GM19238 (cell line): ENCODE measurements at regions not wholly inside any gene's neighbourhood (a gene's known extent, or its start where the extent isn't known, plus 50 kb on each side); places are given as distances from the start of the nearest gene placed in this dataset.
"Not testable (repeated sequence)": the region's sequence is repeated elsewhere in the genome, so short reads cannot be mapped to it uniquely, and the experiment has no call there.

Source experiments
- DNase-seq: peaks from one replicate; pipeline ENCODE4 v3.0.0; 2011; ENCODE audit warnings: low spot score; ENCODE audit not compliant: insufficient read length

- no peak for DNase-seq
Observed at GRCh38 chr14:50018201-50018932, 98.0 kb downstream of the VCPKMT start.

GRCh38 chr14:50018933-50019210 lies 97.5 kb downstream of the VCPKMT start:
- no peak for DNase-seq

- no peak for DNase-seq
Observed at GRCh38 chr14:50020184-50020583, 96.2 kb downstream of the VCPKMT start.

- DNase-seq: no peak
Observed at GRCh38 chr14:50020799-50021198, 95.6 kb downstream of the VCPKMT start.

GRCh38 chr14:50021261-50022031 lies 94.9 kb downstream of the VCPKMT start:
- peak; percentile 41 for DNase-seq

GRCh38 chr14:50022661-50023060 lies 93.7 kb downstream of the VCPKMT start:
- no peak for DNase-seq

- DNase-seq: no peak
Observed at GRCh38 chr14:50023671-50024490, 92.5 kb downstream of the VCPKMT start.

- DNase-seq: no peak
Observed at GRCh38 chr14:50025073-50025472, 91.3 kb downstream of the VCPKMT start.

- no peak for DNase-seq
Observed at GRCh38 chr14:50025776-50026175, 90.6 kb downstream of the VCPKMT start.

- DNase-seq: no peak
Observed at GRCh38 chr14:50026396-50026795, 90.0 kb downstream of the VCPKMT start.

GRCh38 chr14:50027816-50028215 lies 88.6 kb downstream of the VCPKMT start:
- no peak for DNase-seq

- no peak for DNase-seq
Observed at GRCh38 chr14:50028458-50028857, 87.9 kb downstream of the VCPKMT start.

GRCh38 chr14:50030036-50030435 lies 86.3 kb downstream of the VCPKMT start:
- no peak for DNase-seq

- DNase-seq: not testable (repeated sequence)
Observed at GRCh38 chr14:50030911-50031310, 85.5 kb downstream of the VCPKMT start.

- no peak for DNase-seq
Observed at GRCh38 chr14:50031602-50032313, 84.6 kb downstream of the VCPKMT start.

GRCh38 chr14:50032462-50033167 lies 83.8 kb downstream of the VCPKMT start:
- DNase-seq: not testable (repeated sequence)

GRCh38 chr14:50035214-50035613 lies 81.2 kb downstream of the VCPKMT start:
- no peak for DNase-seq

GRCh38 chr14:50036211-50036610 lies 80.2 kb downstream of the VCPKMT start:
- DNase-seq: no peak

- DNase-seq: no peak
Observed at GRCh38 chr14:50036637-50037036, 79.7 kb downstream of the VCPKMT start.

- no peak for DNase-seq
Observed at GRCh38 chr14:50037240-50037639, 79.1 kb downstream of the VCPKMT start.

- DNase-seq: peak; percentile 32
Observed at GRCh38 chr14:50037852-50038251, 78.5 kb downstream of the VCPKMT start.
